ENCODE measurements at regions not wholly inside any gene's neighbourhood (a gene's known extent, or its start where the extent isn't known, plus 50 kb on each side); places are given as distances from the start of the nearest gene placed in this dataset.

DNA sequence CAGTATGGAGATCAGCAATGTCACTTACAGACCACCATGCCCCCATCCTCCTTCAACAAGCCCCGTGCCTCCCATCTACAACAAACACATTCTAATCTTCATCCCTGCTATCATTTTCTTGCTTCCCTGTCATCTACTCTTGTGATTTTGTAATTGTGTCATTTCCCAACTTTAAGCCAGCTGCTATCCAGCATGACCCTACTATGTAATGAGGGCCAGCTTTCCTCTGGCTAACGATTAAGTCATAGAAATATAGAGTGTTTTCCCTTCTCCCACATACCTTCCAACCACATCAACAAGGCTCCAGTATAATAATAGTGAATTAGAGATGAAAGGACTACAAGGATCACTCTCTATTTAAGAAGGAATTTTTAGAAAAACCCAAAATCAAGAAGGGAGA lies 607.0 kb downstream of the TENT5A start:
- DNase-seq (ENCODE audit: low spot score): no peak
- no peaks in the 10 kb centered on the region for H3K27me3 ChIP-seq (replicated peaks; ENCODE audit: insufficient read depth)
- no peaks in the 10 kb centered on the region for H3K4me1 ChIP-seq (replicated peaks)
- no peak overlapping the region for H3K4me3 ChIP-seq
- H3K27ac ChIP-seq: no peak overlapping the region
- 81% methylated on average over 2 of the region's 2 CpGs for WGBS
- no peaks in the 10 kb centered on the region for H3K9me3 ChIP-seq
- H3K36me3 ChIP-seq: no peaks in the 10 kb centered on the region
- TF ChIP-seq, protein P1, sequence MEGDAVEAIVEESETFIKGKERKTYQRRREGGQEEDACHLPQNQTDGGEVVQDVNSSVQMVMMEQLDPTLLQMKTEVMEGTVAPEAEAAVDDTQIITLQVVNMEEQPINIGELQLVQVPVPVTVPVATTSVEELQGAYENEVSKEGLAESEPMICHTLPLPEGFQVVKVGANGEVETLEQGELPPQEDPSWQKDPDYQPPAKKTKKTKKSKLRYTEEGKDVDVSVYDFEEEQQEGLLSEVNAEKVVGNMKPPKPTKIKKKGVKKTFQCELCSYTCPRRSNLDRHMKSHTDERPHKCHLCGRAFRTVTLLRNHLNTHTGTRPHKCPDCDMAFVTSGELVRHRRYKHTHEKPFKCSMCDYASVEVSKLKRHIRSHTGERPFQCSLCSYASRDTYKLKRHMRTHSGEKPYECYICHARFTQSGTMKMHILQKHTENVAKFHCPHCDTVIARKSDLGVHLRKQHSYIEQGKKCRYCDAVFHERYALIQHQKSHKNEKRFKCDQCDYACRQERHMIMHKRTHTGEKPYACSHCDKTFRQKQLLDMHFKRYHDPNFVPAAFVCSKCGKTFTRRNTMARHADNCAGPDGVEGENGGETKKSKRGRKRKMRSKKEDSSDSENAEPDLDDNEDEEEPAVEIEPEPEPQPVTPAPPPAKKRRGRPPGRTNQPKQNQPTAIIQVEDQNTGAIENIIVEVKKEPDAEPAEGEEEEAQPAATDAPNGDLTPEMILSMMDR (IDR thresholded peaks at IDR 0.05): no peak
- no peak for TF ChIP-seq POLR2AphosphoS5 (IDR thresholded peaks at IDR 0.05)
- TF ChIP-seq POLR2A (IDR thresholded peaks at IDR 0.05): no peak
- intact Hi-C loops (cut with DNase I): no loop called here

DNA sequence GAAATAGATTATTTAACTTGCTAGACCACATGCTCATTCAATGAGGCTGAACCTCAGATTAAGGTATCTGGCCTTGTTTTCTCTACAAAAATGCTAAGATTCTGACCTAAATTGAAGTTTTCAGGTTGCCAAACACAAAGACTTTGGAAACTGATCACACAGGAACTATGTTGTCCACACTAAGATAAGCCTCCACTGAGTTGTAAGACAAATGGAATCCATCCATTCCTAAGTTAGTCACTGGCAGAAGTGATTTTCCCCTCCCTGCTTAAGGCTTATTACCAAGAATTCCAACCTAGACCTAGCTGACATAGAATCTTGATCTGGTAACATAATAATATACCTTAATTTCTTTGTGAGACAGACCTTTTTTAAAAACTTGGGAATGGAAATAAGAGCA lies 608.1 kb downstream of the TENT5A start:
- TF ChIP-seq, protein P1 (IDR thresholded peaks at IDR 0.05): no peak
- TF ChIP-seq POLR2A (IDR thresholded peaks at IDR 0.05) (no peak), POLR2AphosphoS5 (IDR thresholded peaks at IDR 0.05) (no peak)
- no peaks in the 10 kb centered on the region for H3K27me3 ChIP-seq (replicated peaks; ENCODE audit: insufficient read depth)
- H3K9me3 ChIP-seq: no peaks in the 10 kb centered on the region
- intact Hi-C loops (cut with DNase I): no loop called here
- H3K27ac ChIP-seq: no peak overlapping the region
- no peaks in the 10 kb centered on the region for H3K4me1 ChIP-seq (replicated peaks)
- H3K36me3 ChIP-seq: no peaks in the 10 kb centered on the region
- no peak overlapping the region for H3K4me3 ChIP-seq
- no peak for DNase-seq (ENCODE audit: low spot score)

DNA sequence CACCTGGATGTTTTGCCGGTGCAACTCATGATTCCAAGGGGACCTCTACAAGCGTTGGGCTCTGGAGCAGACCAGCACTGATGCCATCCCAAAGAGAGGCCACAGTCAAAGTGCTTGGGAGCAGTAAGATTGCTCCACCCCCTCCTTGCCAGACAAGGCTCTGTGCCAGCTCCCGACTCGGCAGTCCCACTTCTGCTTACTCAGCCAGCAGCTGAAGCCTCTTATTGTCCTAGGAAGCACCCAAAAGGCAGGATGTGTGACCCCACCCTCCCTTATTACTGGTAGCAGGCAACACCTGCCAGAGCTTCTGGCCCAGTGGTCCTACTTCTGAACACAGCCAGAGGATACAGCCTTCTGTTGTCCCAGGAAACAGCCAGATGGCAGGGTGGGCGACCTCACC lies 614.2 kb downstream of the TENT5A start:
- WGBS: 93% methylated on average over 5 of the region's 5 CpGs
- DNase-seq (ENCODE audit: low spot score): no peak
- H3K36me3 ChIP-seq: no peaks in the 10 kb centered on the region
- no peak overlapping the region for H3K27ac ChIP-seq
- no peaks in the 10 kb centered on the region for H3K9me3 ChIP-seq
- no peaks in the 10 kb centered on the region for H3K27me3 ChIP-seq (replicated peaks; ENCODE audit: insufficient read depth)
- no peak overlapping the region for H3K4me3 ChIP-seq
- TF ChIP-seq POLR2A (IDR thresholded peaks at IDR 0.05): no peak
- H3K4me1 ChIP-seq (replicated peaks): no peaks in the 10 kb centered on the region
- intact Hi-C loops (cut with DNase I): no loop called here

DNA sequence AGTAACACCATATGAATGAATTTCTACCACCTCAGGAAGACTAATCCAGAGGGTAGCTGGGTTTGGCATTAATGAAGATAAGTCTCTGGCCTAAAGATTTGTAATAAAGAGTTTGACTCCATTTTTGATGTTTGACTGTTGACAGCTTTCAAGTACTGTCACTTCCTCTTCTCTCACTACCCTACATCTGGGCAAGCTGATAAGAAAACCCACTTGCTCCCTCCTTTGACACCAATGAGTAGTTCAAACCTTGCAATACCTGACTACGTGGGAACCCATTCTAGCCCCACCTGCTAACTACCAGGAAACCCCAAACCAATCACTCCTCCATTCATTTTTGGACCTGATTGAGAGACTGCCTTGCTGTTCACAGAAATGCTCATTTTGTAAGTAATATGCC lies 621.5 kb downstream of the TENT5A start:
- no peaks in the 10 kb centered on the region for H3K36me3 ChIP-seq
- no peaks in the 10 kb centered on the region for H3K27me3 ChIP-seq (replicated peaks; ENCODE audit: insufficient read depth)
- no peak for DNase-seq (ENCODE audit: low spot score)
- no peak overlapping the region for H3K4me3 ChIP-seq
- intact Hi-C loops (cut with DNase I): no loop called here
- no peaks in the 10 kb centered on the region for H3K4me1 ChIP-seq (replicated peaks)
- H3K27ac ChIP-seq: no peak overlapping the region
- WGBS: 75% methylated on average over 1 of the region's 1 CpG
- H3K9me3 ChIP-seq: no peaks in the 10 kb centered on the region
- TF ChIP-seq POLR2A (IDR thresholded peaks at IDR 0.05) (no peak), POLR2AphosphoS5 (IDR thresholded peaks at IDR 0.05) (no peak)
- TF ChIP-seq, protein P1 (IDR thresholded peaks at IDR 0.05): no peak

DNA sequence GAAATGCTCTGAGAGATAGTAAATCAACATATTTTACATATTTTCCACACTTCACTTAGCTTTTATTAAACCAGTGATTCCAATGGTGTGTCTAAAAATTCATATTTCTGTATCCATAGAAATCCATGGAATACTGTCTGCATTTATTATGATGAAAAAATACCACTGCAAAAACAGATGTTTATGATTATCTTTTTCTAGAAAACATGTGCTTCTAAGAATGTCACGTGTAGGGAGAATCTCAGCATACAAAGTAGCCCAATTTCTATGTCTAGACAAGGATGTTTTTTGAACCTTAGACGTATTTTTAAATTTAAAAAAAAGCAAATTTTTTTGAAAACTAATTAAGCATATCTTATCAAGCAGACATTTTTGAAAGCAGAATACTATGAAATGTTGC lies 622.4 kb downstream of the TENT5A start:
- 79% methylated on average over 2 of the region's 2 CpGs for WGBS
- intact Hi-C loops (cut with DNase I): no loop called here
- TF ChIP-seq POLR2AphosphoS5 (IDR thresholded peaks at IDR 0.05) (no peak), POLR2A (IDR thresholded peaks at IDR 0.05) (no peak)
- TF ChIP-seq, protein P1 (IDR thresholded peaks at IDR 0.05): no peak
- Histone ChIP-seq H3K27ac (no peak overlapping the region), H3K9me3 (no peaks in the 10 kb centered on the region), H3K27me3 (replicated peaks; ENCODE audit: insufficient read depth) (no peaks in the 10 kb centered on the region), H3K36me3 (no peaks in the 10 kb centered on the region), H3K4me1 (replicated peaks) (no peaks in the 10 kb centered on the region), H3K4me3 (no peak overlapping the region)
- DNase-seq (ENCODE audit: low spot score): no peak

All from prostate gland (tissue), 2 donors.